GM21526 (cell line): ENCODE measurements at regions not wholly inside any gene's neighbourhood (a gene's known extent, or its start where the extent isn't known, plus 50 kb on each side); places are given as distances from the start of the nearest gene placed in this dataset.
"Not testable (repeated sequence)": the region's sequence is repeated elsewhere in the genome, so short reads cannot be mapped to it uniquely, and the experiment has no call there.

Experiments
- ATAC-seq: cut with Tn5 transposase; IDR thresholded peaks from one replicate; pipeline ENCODE4 v1.9.1; 2021; ENCODE audit warnings: moderate library complexity; ENCODE audit not compliant: unreplicated experiment, low FRiP score

DNA sequence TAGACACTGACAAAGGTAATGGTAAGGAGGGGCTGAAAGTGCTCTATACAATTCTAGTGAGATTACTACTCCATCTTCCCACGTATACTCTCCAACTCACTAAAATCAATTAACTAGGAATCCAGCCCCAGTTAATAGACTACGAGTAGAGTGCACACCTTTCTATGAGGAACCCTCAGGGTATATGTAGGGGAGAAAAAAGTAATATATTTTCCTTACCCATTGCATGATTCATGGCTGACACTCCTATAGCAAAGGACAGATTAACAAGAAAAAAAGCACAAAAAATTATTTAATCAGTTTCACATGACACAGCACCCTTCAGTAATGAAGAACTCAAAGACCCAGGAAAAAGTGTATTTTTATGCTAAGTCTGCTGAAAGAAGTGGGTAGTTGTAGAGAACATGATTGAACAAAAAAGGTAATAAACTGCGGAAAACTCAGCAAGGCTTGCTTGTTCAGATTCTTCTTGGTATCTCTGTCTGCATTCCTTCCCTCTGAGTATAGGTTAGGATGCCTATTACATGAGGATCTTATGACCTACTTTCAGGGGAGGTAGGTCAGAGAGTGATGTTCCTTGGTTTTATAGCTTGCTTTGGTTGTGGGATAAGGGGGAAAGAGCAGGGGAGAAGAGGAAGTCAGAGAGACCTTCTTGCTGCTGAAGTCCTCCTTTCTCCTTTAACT is 342.0 kb upstream of the DLGAP1 start:
- no peak for ATAC-seq

- no peak for ATAC-seq
Observed at GRCh38 chr18:4789506-4789905, 334.4 kb upstream of the DLGAP1 start.

DNA sequence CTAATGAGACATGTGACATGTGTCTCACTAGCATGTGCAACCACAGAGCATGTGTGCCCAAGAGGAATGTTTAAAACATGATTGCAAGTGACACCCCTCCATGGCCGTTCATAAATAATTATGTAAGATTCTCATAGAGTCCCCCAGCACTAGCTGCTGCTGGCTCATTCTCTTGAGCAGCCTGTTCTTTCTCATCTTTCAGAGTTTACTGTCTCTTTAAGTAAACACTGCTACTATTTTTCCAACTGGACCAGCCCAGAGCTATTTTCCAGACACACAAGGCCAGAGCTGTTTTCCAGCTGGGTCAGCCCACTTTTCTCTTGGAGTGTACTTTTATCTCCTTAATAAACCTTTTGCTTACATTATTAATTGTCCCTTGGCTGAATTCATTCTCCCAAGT is 326.8 kb upstream of the DLGAP1 start:
- no peak for ATAC-seq

- ATAC-seq: no peak
Observed at GRCh38 chr18:4765401-4765800, 310.3 kb upstream of the DLGAP1 start.

DNA sequence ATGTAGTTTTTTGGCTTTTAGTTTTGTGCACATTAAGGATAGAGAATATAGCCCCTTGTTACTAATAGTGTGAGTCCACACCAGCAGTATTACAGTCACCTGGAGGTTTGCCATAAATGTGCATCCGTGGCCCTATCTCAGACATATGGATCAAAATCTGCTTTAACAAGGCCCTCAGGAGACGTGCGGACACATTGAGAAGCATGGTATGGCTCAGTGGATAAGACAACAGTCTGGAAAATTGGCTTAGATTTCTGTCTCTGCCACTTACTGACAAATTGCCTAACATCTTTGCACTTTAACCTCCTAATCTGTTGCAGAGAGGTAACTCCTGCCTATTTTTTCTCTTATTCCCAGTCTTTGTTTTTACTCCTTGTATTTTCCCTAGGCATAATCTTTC is 307.2 kb upstream of the DLGAP1 start:
- no peak for ATAC-seq

- no peak for ATAC-seq
Observed at GRCh38 chr18:4758980-4759379, 303.9 kb upstream of the DLGAP1 start.

DNA sequence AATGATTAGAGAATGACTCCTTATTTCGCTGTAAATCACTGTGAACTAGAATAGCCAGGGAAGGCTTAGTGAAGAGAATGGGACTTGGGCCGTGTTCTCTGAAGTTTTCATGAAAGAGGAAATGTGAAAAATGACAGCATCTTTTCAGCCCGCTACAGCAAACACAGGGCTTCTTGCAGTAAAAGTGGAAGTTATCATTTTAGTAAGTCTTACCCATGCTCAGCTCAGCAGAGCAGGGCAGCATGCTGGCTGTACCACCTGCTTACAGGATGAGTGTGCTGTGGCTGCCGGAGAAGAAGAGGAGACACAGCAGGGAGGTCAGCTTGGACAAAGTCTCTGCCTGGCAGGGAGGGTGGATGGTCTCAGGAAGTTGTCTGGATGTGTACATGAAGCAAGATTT is 300.7 kb upstream of the DLGAP1 start:
- no peak for ATAC-seq

DNA sequence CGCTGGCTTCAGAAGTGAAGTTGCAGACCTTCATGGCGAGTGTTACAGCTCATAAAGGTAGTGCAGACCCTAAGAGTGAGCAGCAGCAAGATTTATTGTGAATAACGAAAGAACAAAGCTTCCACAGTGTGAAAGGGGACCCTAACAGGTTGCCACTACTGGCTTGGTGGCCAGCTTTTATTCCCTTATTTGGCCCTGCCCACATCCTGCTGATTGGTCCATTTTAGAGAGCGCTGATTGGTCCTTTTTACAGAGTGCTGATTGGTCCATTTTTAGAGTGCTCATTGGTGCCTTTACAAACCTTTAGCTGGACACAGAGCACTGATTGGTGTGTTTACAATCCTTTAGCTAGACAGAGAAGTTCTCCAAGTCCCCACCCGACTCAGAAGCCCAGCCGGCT is 298.0 kb upstream of the DLGAP1 start:
- ATAC-seq: not testable (repeated sequence)

DNA sequence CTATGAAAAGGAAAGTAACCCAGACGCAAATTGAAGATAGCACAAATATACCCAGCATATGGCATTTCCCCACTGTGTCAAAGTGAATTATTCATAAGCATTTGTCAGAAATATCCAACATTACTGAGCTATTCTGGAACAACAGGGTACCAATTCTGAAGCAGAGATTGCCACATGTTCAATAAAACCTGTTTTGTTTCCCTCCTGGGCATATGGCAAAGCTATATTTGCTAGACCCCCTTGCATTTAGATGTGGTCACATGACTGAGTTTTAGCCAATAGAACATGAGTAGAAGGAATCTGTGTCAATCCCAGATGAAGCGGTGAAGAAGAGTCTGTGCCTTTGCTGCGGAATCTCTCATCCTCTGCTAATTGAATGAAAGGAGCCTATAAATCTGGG is 296.4 kb upstream of the DLGAP1 start:
- ATAC-seq: no peak

DNA sequence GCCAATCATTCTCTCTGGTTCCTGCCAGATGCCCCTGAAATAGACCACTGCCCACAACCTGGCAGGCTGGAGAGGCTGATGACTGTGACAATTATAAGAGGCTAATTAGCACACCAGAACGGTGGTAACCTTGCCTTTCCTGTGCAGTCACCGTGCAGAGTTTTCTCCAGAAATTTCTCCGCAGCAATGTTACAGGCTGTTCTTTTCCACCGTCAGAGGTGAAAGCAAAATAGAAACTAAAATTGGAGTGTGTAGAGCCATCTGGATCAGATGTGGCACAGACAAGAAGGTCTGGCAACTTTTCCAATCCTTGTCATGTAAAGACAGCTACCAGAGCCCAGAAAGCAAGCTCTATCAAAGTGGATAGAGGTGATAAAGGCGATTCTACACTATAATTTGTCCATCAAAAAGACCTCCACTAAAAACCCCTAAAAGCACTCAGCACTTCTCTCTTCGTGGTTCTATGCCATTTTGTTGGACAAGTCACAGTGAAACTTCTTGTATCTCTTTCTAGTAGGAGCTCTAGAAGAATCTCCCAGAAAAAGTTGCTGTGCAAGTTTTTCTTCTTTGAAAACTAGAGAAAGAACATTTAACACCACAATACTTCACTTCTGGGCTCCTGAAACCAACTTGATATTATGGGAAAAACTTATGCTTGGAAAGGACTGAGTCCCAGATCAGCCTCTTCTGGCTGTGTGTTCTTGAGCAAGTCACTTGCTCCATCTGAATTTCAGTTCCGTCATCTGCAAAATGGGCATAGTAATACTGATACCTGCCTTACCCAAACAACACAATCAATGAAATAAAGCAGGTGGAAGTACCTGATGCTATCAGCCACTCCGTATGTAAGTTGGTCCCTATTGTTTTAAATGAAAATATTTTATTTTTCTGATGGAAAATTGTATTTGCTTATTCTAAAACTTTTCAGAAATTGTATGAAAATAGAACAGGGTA is 295.6 kb upstream of the DLGAP1 start:
- no peak for ATAC-seq

DNA sequence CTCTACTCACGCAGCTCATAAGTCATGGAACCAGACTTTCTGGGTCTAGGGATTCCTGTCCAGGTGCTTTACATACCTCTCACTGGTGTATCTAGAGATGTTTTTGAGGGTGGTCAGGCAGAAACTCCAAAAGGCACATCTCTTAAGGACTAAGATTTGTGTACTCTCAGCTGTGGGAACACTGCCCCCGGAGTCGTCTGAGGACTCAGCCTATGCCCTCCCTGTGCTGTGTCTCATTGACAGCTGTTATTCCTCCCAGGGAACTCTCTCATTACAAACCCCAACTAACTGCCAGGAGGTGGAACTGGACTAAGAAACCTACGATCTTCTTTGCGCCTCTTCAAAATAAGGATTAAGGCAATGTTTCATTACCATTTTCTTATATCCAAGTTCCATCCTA is 293.9 kb upstream of the DLGAP1 start:
- ATAC-seq: no peak

DNA sequence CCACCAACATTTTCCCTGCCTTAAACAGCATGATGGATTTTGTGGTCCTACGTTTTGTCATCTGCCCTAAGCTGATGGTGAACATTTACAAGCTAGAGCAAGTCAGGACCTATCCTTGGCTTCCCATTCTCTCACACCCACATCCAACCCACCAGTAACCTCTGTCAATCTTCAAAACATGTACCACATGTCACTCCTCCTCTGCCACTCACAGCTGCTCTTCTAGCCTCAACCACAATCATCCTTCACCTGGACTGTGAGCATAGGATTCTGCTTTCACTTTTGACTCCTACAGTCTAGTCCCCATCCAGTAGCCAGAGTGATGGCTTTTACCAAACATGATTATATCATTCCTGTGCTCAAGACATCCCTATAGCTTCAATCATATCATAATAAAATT is 279.8 kb upstream of the DLGAP1 start:
- no peak for ATAC-seq

DNA sequence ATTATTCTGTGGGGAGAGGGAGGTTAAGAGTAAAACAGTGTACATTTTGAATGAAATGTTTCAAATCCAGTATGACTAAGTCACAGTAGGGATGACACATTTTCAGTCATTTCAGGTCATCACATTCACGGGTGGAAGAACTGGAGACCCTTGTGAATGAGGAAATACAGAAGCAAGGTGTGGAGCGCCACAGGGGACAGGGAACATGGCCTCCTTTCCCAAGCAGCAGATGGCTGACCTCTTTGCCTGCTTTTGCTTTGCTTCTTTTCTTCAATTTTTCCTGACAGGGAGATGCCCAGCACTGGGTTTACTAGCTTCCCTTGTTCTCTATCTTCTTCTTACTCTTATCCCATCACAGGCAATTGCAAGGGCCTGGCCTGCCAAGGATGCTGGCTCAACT is 278.9 kb upstream of the DLGAP1 start:
- no peak for ATAC-seq

- ATAC-seq: no peak
Observed at GRCh38 chr18:4721545-4721944, 266.4 kb upstream of the DLGAP1 start.

DNA sequence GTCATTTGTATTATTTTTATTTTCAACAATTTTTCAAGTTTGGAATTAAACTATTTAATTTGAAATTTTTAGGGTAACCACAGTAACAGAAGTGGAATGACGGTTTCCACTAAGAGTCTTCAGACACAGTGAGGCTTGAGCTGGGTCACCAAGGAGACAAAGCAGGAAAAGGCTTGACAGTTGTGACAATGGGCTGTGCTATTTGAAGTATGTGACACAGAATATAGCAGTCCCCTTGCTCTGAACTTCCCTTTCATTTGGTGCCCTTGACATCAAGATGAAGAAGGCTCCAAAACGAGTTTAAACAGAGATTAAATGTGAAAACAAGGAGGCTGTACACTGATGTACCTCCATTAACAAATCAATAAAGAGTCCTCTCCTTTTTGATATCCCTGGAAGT is 265.4 kb upstream of the DLGAP1 start:
- no peak for ATAC-seq

GRCh38 chr18:4705894-4706293 is 250.8 kb upstream of the DLGAP1 start:
- ATAC-seq: no peak

DNA sequence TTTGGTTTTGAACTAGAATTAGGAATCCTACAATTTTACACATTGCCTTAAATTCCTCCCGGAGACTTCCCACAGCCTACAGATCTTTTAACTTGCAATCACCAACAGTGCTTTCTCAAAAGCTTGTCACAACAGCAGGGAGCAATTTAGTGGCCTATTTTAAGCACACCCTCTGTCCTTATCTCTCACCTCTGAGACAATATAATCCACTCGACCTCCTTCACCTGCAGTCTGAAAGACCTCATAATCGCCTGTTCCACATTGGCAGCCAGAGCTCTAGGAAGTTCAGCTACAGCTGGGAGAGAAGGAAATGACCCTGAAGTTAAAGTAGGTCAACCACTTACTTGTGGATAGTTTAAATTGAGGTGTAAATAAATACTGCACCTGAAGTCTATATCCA is 249.7 kb upstream of the DLGAP1 start:
- ATAC-seq: no peak

DNA sequence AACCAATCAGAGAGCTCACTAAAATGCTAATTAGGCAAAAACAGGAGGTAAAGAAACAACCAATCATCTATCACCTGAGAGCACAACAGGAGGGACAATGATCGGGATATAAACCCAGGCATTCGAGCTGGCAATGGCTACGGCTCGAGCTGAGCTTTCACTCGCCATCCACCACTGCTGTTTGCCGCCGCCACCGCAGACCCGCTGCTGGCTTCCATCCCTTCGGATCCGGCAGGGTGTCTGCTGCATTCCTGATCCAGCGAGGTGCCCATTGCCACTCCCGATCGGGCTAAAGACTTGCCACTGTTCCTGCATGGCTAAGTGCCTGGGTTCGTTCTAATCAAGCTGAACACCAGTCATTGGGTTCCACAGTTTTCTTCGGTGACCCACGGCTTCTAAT is 236.7 kb upstream of the DLGAP1 start:
- ATAC-seq: no peak

GRCh38 chr18:4678685-4679084 is 223.6 kb upstream of the DLGAP1 start:
- ATAC-seq: not testable (repeated sequence)

DNA sequence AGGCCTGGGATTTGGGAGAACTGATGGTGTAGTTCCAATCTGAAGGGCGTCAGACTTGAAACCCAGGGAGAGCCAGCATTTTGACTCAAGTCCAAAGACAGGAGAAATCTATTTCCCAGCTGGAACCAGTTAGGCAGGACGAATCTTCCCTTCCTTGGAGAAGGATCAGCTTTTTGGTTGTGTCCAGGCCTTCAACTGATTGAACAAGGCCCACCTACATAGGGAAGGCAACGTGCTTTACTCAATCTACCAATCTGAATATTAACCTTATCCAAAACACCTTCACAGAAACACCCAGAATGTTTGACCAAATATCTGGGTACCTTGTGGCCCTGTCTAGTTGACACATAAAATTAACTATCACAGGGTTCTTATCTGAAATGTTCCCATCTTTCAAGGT is 221.9 kb upstream of the DLGAP1 start:
- ATAC-seq: no peak

DNA sequence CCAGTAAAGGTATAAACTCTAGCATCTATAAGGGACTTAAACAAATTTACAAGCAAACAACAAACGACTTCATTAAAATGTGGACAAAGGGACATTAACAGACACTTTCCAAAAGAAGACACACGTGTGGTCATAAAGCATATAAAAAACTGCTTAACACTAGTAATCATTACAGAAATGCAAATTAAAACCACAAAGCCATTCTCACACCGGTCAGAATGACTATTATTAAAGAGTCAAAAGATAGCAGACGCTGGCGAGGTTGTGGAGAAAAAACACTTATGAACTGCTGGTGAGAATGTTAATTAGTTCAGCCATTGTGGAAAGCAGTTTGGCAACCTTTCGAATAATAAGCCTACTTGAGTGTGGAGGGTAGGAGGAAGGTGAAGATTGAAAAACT is 217.1 kb upstream of the DLGAP1 start:
- no peak for ATAC-seq

- ATAC-seq: no peak
Observed at GRCh38 chr18:4658804-4659203, 203.7 kb upstream of the DLGAP1 start.
